GM23248 (cell line): ENCODE measurements at regions not wholly inside any gene's neighbourhood (a gene's known extent, or its start where the extent isn't known, plus 50 kb on each side); places are given as distances from the start of the nearest gene placed in this dataset.

Experiments
- EZH2 ChIP-seq: fragments of 200-600 bp; sonication (generic); IDR thresholded peaks from 2 replicates; pipeline ENCODE4 v1.6.1; 2018; ENCODE audit warnings: antibody characterized with exemption, mild to moderate bottlenecking; ENCODE audit not compliant: insufficient read depth, poor library complexity, severe bottlenecking
- EZH2phosphoT487 ChIP-seq: fragments of 200-600 bp; sonication (generic); IDR thresholded peaks from 2 replicates; pipeline ENCODE4 v1.6.1; 2018; ENCODE audit warnings: antibody characterized with exemption, moderate library complexity, mild to moderate bottlenecking, low read depth; ENCODE audit not compliant: insufficient read depth

- TF ChIP-seq EZH2phosphoT487: no peak
- TF ChIP-seq EZH2: no peak
Measured at GRCh38 chr2:146898083-146898482, 946.7 kb upstream of the ACVR2A start.
